SK-N-SH (cell line): ENCODE measurements at regions not wholly inside any gene's neighbourhood (a gene's known extent, or its start where the extent isn't known, plus 50 kb on each side); places are given as distances from the start of the nearest gene placed in this dataset.

ENCODE experiments used
- CHD2 ChIP-seq: fragments of 150-350 bp; IDR thresholded peaks from 2 replicates; pipeline ENCODE4 v1.6.1; 2018; ENCODE audit warnings: low read length; ENCODE audit not compliant: partially characterized antibody
- CTCF ChIP-seq: fragments of 200-600 bp; sonication (generic); IDR thresholded peaks from 2 replicates; pipeline ENCODE4 v1.6.1; 2017; ENCODE audit warnings: antibody characterized with exemption, mild to moderate bottlenecking, moderate library complexity
- EZH2phosphoT487 ChIP-seq: fragments of 200-600 bp; sonication (generic); IDR thresholded peaks from 2 replicates; pipeline ENCODE4 v1.6.1; 2017; ENCODE audit warnings: low read depth, mixed run types, mild to moderate bottlenecking, antibody characterized with exemption, moderate library complexity, borderline replicate concordance
- FOXM1 ChIP-seq: IDR thresholded peaks from 2 replicates; pipeline ENCODE4 v1.4.0; 2012; ENCODE audit warnings: low read depth, mild to moderate bottlenecking
- GABPA ChIP-seq: IDR thresholded peaks from 2 replicates; pipeline ENCODE4 v1.4.0; 2012; ENCODE audit warnings: low read depth, mild to moderate bottlenecking
- JUND ChIP-seq: IDR thresholded peaks from 2 replicates; pipeline ENCODE4 v1.4.0; 2012
- POLR2AphosphoS5 ChIP-seq: IDR thresholded peaks from 2 replicates; pipeline ENCODE4 v1.6.1; 2012; ENCODE audit warnings: low read depth, low read length
- RAD21 ChIP-seq: IDR thresholded peaks from 2 replicates; pipeline ENCODE4 v1.6.1; 2012; ENCODE audit warnings: mild to moderate bottlenecking, low read length
- RCOR1 ChIP-seq: fragments of 150-350 bp; IDR thresholded peaks from 2 replicates; pipeline ENCODE4 v1.6.1; 2017; ENCODE audit warnings: antibody characterized with exemption, low read length
- REST ChIP-seq: IDR thresholded peaks from 2 replicates; pipeline ENCODE4 v1.6.1; 2012; ENCODE audit warnings: mild to moderate bottlenecking, low read depth, low read length, moderate library complexity
- RFX5 ChIP-seq: IDR thresholded peaks from 2 replicates; pipeline ENCODE4 v1.6.1; 2012; ENCODE audit warnings: mild to moderate bottlenecking, improper control_type of control experiment, low read length
- SIN3A ChIP-seq: IDR thresholded peaks from 2 replicates; pipeline ENCODE4 v1.6.1; 2012; ENCODE audit warnings: low read depth, mild to moderate bottlenecking, low read length, moderate library complexity, borderline replicate concordance
- TAF1 ChIP-seq: IDR thresholded peaks from 2 replicates; pipeline ENCODE4 v1.6.1; 2012; ENCODE audit warnings: low read depth, mild to moderate bottlenecking, low read length, moderate library complexity, borderline replicate concordance

GRCh38 chr6:159604443-159604956 lies 88.5 kb downstream of the SOD2 start:
- TF ChIP-seq RCOR1 (no peak), EZH2phosphoT487 (no peak), CHD2 (no peak), REST (no peak), CTCF (no peak), FOXM1 (no peak), RAD21 (no peak), SIN3A (no peak), GABPA (no peak), POLR2AphosphoS5 (no peak), JUND (no peak), TAF1 (no peak), RFX5 (no peak)
